ENCODE measurements at regions not wholly inside any gene's neighbourhood (a gene's known extent, or its start where the extent isn't known, plus 50 kb on each side); places are given as distances from the start of the nearest gene placed in this dataset.

DNA sequence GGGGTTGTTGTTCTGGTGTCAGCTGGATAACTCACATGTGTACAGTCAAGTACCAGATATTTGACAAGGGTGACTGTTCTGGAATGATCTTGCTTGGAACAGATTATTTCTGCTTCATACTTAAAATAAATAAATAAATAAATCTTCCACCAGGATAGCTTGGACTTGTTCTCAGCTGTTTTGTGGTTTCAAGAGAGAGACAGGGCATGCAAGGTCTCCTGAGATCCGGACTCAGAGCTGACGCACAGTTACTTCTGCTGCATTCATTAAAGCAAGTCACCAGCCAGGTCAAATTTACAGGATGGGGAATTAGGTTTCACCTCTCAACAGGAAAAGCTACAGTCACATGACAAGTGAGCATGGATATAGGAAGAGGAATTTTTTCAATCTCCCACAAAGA is 285.0 kb upstream of the SPTLC3 start:
- Histone ChIP-seq H3K27ac (no peak overlapping the region), H3K36me3 (no peaks in the 10 kb centered on the region), H3K27me3 (no peaks in the 10 kb centered on the region), H3K4me3 (no peak overlapping the region), H3K9me3 (no peaks in the 10 kb centered on the region), H3K4me1 (no peaks in the 10 kb centered on the region)
- intact Hi-C loops (cut with DNase I): loop anchor here in 1 of 2 donors (10.0 kb wide), 1 partner anchor 69 kb away; no protein-coding TSS in a partner anchor
- TF ChIP-seq, protein P1, sequence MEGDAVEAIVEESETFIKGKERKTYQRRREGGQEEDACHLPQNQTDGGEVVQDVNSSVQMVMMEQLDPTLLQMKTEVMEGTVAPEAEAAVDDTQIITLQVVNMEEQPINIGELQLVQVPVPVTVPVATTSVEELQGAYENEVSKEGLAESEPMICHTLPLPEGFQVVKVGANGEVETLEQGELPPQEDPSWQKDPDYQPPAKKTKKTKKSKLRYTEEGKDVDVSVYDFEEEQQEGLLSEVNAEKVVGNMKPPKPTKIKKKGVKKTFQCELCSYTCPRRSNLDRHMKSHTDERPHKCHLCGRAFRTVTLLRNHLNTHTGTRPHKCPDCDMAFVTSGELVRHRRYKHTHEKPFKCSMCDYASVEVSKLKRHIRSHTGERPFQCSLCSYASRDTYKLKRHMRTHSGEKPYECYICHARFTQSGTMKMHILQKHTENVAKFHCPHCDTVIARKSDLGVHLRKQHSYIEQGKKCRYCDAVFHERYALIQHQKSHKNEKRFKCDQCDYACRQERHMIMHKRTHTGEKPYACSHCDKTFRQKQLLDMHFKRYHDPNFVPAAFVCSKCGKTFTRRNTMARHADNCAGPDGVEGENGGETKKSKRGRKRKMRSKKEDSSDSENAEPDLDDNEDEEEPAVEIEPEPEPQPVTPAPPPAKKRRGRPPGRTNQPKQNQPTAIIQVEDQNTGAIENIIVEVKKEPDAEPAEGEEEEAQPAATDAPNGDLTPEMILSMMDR (IDR thresholded peaks at IDR 0.05): no peak
- DNase-seq: no peak
- no peak for ATAC-seq

DNA sequence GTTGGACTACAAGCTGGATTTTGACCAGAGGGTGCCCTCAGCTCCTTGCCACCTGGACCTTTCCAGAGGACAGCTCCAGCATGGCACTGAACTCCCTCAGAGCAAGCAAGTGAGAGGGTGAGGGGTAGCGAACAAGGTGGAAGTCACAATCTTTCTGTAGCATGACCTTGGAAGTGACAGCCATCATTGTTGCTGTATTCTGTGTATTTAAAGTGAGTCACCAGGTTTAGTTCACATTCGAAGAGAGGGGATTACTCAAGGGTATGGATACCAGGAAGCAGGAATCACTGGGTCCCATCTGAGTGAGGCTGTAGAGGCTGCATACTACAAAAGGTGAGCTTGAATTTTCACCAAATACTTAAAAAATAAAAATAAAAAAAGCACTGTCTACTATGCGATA is 280.0 kb upstream of the SPTLC3 start:
- DNase-seq (no peak), ATAC-seq (no peak)
- no peaks in the 10 kb centered on the region for H3K4me1 ChIP-seq
- TF ChIP-seq, protein P1 (IDR thresholded peaks at IDR 0.05): no peak
- no peaks in the 10 kb centered on the region for H3K36me3 ChIP-seq
- H3K27me3 ChIP-seq: no peaks in the 10 kb centered on the region
- intact Hi-C loops (cut with DNase I): loop anchor here in 1 of 2 donors (10.0 kb wide), 1 partner anchor 74 kb away; no protein-coding TSS in a partner anchor
- H3K4me3 ChIP-seq: no peak overlapping the region
- no peak overlapping the region for H3K27ac ChIP-seq
- H3K9me3 ChIP-seq: no peaks in the 10 kb centered on the region

DNA sequence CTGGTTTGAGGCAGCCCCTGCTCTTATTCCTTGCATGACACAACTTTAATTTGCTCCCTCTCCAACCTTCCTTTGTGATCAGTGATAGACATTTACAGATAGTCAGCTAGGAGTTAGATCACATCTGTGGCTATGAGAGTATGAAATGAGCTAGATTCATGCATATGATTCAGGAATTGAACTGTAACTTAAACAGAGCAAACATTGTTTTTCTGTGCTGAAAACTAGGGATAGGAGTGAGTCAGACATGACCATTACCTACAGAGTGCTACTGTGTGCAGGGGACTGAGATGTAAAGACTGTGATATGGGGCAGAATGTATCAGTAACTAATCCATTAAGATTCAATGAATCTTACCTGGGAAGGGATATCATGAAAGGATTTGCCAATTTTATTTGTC is 279.4 kb upstream of the SPTLC3 start:
- TF ChIP-seq, protein P1 (IDR thresholded peaks at IDR 0.05): no peak
- Histone ChIP-seq H3K36me3 (no peaks in the 10 kb centered on the region), H3K4me3 (no peak overlapping the region)

DNA sequence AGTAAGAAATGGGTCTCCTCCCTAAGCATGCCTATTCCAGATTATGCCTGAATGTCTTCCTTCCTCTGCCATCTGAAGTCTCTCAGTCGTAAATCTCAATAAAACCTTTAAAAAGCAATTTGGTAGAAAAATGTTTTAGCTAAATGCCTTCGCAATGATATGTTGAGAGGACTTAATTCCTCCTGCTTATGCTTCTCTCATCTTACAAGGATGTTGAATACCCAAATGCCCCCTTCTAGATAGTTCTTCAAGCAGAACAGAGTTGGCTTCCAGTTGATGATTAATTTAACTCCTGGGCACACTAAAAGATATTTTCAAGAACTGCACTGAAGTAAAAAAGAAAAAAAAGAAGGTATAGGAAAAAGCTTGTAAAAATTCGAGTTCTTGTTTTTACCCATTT is 275.0 kb upstream of the SPTLC3 start:
- no peaks in the 10 kb centered on the region for H3K4me1 ChIP-seq
- H3K36me3 ChIP-seq: no peaks in the 10 kb centered on the region
- no peak for DNase-seq
- no peaks in the 10 kb centered on the region for H3K27me3 ChIP-seq
- H3K4me3 ChIP-seq: no peak overlapping the region
- no peak for ATAC-seq
- intact Hi-C loops (cut with DNase I): no loop called here
- no peaks in the 10 kb centered on the region for H3K9me3 ChIP-seq
- no peak overlapping the region for H3K27ac ChIP-seq
- TF ChIP-seq, protein P1 (IDR thresholded peaks at IDR 0.05): no peak

More for the DNA sequence above, 279.4 kb upstream of the SPTLC3 start:
- DNase-seq (no peak), ATAC-seq (no peak)
- Histone ChIP-seq H3K27me3 (no peaks in the 10 kb centered on the region), H3K4me1 (no peaks in the 10 kb centered on the region), H3K27ac (no peak overlapping the region), H3K9me3 (no peaks in the 10 kb centered on the region)
- intact Hi-C loops (cut with DNase I): loop anchor here in 1 of 2 donors (10.0 kb wide), 1 partner anchor 75 kb away; no protein-coding TSS in a partner anchor

DNA sequence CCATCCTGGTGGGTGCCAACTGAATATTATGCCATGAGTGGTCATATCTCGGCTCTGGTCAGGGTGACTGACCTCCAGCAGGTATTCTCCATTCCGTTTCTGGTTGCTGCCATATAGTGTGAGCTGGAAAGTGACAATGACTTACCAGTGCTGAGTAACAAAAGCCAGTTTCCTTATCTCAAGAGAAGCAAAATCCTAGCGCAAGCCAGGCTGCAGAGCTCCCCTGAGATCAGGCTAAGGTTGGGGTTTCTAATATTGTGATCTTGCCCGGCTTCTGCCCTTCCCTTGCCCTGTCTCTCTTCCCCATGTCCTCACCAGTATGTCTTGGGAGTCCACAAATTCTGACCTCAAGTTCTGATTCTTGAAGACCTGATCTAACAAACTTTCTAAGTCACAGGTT is 271.3 kb upstream of the SPTLC3 start:
- H3K4me3 ChIP-seq: no peak overlapping the region
- ATAC-seq (no peak), DNase-seq (no peak)
- no peaks in the 10 kb centered on the region for H3K4me1 ChIP-seq
- intact Hi-C loops (cut with DNase I): no loop called here
- no peak overlapping the region for H3K27ac ChIP-seq
- TF ChIP-seq, protein P1 (IDR thresholded peaks at IDR 0.05): no peak
- H3K36me3 ChIP-seq: no peaks in the 10 kb centered on the region
- no peaks in the 10 kb centered on the region for H3K27me3 ChIP-seq
- H3K9me3 ChIP-seq: no peaks in the 10 kb centered on the region

Data from left lung (tissue), 4 donors.